ENCODE measurements at regions not wholly inside any gene's neighbourhood (a gene's known extent, or its start where the extent isn't known, plus 50 kb on each side); places are given as distances from the start of the nearest gene placed in this dataset.

DNA sequence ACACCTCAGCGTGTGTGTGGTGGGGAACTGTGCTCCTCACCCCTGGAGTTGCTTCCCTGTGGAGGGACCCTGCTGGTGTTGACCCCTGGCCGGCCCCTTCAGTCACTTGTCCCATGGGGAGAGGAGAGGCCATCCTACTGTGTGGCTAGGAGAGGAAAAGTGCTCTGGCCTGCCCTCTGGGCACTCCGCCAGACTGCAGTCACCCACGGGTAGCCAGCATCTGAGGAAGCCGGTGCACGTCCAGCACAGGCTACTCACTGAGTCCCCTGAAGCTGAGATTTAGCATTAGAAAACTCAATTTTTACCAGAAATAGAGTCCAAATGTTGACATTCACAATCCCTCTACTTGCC, 211.5 kb upstream of the RAB6C start:
- no peak for DNase-seq

DNA sequence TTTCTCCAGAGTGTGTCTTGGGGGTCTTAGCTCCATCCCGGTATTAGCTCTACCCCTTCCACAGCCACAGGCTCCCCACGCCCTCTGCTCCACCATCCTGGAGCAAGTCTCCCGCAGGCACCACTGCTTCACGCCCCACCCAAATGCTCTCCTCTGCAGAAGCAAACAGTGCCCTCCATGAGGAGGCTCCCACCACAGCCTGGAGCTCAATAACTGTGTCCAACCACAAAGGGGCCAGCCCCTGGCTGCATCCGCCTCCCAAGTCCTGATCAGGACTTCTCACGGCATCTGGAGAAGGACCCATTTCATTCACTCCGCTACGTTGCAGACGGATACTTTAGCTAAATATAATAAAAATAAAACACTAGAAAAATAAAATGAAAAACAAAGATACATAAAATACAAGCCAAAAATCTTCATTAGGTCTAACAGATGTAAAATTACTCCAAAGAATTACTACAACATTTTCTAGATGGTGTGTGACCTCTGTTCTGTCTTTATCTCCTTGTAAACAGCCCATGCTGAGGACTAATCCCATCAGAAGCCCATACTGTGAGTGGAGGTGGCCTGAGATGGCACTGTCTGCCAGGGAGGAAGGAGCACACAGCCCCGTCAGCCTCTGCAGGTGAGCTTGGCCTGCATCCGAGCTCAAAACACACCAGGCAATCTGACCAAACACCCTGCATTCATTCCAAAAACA, 210.8 kb upstream of the RAB6C start:
- no peak for DNase-seq

DNA sequence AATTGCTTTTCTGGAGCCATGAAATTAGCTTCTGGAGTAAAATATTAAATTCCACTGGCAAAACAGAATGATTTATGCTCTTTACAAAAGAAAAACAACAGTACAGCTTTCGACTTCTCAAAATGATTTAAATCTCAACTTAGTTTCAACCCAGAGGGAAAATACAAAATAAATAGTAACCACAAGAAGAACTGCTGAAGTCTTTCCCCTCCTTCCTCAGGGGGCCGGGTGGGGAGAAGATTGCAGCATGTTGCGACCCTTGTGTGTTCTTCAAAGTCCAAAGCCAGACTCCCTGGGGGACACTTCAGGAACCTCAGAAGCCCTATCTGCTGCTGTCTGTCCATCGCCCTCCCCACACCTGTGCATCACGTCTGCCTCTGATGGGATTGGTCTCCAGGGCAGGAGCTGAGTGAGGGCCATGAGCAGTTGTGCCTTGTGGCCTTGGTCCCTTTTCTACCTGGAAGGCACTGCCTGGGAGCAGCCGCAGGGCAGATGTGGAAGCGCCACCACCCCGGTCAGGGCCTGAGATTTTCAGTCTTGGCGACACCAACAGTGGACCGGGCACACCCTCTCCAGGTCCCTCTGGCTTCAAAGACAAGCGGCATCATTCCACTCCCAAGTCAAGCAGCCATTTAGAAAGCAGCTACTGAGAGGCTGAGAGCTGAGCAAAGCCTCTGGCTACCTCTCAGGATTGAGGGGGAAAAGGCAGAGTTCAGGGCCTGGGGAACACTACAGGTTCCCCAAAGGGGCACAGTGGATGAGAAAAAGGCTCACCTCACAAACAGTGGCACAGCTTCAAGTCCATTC, 210.1 kb upstream of the RAB6C start:
- DNase-seq, result no peak

DNA sequence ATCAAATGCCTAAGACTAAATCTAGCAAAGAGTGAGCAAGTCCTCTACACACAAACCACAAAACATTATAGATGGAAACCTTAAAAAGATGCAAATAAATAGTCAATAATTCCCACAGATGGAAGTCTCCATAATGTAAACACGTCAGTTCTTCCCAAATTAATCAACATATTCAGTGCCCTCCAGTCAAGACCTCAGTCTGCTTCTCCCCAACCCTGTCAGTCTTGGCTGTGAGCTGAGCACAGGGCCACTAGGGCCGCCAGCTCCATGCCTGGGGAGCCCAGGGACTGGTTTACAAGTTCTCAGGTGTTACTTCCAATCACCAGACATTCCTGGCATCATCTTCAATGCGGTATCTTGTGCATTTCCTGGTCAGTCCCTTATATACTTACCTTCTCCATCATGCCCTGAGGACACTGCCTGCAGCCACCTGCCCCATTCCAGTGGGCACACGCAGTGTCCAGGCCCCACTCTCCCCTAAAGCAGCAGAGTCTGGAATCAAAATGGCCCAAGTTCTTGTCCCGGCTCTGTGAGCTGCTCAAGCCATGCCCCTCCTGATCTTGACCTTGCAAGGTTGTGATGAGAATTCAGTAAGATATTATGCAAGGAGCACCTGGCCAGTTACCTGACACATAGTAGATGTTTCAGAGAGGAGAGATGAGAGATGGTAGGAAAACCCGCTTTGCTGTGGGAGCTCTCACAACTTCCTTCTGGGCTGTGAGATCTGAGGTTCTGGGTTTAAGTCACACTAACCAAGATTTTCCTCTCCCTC, 207.9 kb upstream of the RAB6C start:
- DNase-seq, result no peak

DNA sequence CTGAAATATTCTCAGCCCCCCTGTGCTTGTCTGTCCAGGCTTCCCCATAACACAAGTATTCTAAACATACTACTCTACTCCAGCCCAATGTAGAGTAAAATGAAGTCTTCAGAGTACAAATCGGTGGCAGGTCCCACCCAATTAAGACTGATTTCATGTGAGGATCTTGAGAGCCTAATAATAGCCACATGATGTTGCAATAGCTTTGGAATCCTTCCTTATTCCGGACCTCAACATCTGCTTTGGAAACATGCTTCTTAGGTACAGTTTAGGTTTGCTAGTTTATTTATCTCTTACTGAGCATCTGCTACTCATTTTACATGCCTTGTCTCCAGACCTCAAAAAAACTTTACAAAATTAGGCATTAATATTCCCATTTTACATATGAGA, 207.3 kb upstream of the RAB6C start:
- no peak for DNase-seq

DNA sequence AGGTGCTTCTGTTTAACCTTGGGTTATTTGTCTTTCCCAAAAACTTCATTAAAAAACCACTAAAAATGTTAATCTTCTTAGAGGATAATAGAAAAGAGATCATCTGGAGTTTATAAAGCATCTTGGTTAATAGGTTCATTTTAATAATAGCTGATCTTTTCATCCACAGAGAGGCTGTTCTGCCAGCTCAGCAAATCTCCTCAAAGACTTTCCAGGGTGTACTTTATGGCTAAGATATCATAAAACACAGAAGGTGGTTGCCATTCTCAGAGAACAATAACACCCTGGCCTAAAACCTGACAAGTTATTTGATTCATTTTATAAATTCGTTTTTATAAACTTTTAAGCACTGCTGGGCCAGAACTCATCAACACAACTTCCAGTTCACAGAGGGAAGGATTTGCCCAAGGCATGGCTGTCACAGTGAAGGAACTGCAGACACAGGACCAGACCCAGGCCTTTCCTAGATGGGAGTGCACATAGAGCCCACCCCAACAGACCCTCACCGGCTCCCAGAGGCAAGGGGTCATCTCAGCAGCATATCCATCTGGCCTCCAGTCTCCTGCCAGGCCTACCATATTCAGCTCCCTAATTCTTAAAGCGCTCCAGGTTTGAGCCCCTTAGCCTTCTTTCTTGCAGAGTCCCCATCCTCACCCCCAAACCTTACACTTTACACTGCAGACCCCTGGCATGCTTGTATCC, 203.4 kb upstream of the RAB6C start:
- DNase-seq, result no peak

DNA sequence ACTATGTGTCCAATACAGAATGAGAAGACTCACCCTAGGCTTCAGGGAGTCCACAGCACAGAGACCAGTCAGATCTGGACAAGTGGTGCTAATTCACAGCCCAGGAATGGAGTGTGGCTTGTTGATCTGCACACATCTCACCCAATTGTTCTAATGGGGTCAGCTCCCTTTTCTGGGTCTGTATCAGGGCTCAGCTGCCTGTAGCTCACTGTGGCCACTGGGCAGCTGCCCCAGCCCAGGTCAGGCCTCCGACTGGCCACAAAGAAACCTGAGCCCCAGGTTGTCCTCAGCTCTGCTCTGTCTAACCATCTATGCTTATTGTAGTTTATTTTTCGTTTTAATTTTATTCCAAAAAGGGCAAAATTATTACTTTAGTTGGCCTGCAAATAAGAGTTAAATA, 202.3 kb upstream of the RAB6C start:
- DNase-seq, result no peak

DNA sequence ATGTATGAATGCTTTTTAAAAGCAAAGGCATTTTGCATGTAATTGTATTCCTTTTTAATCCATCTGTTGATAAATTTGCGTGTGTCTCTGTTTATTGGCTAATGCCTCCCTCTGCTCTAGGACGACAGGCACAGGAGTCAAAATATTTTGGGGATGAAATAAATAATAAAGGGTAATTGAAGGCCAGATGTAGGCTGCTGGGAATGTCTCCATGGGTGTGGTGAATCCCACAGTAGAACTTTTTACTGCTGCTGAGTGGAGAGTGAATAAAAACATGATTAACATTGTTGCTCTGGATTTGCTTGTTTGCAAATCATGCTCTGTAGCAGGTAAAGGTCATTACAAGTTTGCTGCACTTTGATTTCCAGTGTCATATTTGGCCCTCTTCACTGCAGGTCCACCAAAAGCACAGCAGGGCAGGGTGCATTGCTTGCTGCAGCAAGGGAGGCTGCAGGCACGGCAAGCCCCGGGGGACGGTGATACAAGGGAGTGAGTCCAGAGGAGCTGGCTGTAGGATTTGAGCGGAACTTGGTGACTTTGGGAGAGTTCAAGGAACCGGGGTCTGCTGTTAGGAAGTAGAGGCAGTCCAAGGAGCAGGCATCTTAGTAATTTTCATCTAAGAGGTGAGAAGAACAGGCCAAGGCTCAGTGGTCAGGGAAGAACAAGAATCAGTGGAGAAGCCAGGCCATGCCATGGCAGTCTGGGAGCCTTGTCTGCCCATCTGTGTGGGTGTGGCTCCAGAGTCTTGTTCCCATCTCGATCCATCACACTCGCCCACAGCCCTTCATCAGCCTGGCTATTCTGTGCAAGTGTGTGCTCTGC, 201.5 kb upstream of the RAB6C start:
- DNase-seq, result no peak

DNA sequence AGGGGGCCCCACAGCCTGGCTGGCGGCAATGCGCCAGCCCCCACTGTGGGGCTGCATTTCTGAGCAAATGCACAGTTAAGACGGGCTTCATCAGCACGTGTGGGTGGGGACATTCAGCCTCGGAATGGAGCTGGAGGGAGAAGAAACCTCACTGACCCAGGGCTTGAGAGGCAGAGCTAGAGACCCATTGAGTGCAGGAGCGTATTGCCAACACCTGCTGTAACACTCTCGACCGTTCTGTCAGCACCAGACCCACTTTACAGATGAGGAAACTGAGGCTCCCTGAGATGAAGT, 200.9 kb upstream of the RAB6C start:
- no peak for DNase-seq

DNA sequence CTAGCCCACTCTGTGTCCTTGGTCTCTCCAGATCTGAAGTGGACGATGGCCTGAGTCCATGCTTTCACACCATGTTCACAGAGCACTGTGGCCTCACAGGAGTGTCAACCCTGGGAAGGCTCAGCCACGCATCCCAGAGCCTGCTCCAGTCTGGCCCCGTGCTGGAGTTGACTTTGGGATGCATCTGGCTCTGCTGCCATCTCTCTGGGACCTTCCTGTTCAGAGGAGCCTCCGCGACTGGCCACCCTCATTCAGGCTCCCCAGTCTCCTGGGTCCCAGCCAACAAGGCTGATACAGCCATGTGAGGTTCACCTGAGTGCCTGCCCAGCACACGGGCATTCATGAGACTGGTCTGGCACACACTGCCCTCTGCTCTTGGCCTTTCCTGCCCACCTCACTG, 199.7 kb upstream of the RAB6C start:
- no peak for DNase-seq

DNA sequence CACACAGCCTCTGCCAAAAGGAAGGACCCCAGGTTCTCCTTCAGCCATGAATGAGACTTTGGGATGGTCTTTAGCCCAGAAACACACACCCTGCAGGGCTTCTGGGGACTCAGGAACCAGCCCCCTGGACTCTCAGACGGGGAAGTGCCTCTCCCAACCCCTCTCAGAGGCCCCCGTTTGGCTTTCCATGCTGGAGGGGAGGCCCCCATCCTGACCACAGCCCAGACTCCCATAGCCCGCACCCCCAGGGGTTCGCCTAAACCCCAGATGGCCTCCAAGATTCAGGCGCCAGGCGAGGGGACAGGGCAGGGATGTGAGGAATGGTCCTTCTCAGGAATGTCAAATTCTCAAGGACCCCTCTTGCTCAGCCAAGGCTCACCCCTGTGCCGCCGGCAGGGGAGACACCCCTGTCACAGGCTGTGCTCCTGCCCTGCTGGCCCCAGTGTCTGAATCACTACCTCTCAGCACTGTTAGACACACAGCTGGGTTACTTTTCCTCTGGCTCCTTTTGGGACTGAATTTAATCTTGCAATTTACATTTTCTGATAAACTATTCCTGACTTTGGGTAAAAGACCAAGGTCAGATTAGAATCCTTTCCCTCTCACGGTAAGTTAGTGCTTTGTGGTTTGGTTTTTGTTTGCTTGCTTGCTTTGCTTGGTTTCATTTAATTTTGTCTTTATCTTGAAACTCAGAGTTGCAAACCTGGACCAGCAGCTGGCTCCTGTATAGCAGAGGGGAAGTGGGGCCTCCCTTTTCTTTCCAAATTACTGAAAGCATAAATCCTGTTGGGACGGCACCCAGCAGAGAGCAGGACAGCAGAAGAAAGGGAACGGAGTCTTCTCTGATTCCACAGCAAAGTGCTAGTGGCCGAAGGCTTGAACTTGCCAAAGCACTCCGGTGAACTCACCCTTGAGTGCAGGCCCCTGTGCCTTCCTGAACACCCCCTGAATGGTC, 198.9 kb upstream of the RAB6C start:
- DNase-seq, result no peak

DNA sequence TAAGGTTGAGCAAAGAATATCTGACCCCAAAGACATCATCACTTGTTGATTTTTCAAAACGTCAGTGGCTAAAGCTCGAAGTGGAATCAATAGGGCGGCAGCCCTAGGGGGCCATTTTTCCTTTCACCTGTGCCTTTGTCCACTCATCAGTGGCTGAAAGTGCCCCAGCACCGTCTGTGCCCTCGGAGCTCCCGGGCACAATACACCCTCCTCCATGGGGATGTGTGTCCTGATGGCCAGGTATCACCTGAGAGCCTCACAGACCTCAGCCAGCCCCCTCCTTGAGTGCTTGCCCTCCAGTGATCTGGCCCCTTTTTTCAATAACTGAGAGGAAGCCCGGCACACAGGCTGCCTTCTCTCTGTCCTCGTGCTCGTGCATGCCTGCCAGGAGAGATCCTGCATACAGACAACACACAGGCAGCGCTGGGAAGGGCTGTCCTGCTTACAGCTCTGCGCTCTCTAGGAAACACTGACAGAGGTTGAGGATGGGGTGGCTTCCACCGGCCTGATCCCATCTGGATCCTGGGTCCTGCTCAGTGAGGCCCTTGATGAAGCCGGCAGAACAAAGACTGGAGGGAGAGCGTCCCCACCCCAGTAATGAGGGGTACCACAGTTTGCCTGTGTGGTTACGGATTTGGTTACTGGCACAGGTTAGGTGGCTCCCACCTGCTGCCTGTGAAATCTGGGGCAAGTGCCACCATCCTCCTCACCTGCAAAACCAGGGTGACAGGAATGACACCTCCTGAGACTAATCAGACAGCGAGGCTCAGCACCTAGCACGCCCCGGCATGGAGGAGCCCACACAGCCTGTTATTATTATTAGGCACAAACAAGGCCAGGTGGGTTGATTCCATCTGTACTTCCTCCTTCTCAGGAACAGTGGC, 197.5 kb upstream of the RAB6C start:
- DNase-seq, result no peak

DNA sequence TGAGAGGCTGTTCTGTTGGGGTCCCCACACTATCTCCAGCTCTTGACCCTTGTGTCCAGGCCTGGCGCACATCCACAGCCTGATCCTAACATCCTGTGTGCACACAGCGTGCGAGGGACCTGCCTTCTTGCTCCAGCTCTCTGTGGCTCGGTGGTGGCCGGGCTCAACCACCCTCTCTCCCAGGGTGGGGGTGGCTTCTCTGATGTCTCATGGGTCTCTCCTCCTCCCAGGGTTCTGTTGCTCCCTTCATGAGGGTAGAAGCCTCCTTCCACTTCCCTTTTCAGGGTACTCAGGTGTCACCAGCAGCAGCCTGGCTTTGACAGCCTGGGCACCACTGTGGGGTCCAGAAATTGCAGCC, 196.9 kb upstream of the RAB6C start:
- no peak for DNase-seq

DNA sequence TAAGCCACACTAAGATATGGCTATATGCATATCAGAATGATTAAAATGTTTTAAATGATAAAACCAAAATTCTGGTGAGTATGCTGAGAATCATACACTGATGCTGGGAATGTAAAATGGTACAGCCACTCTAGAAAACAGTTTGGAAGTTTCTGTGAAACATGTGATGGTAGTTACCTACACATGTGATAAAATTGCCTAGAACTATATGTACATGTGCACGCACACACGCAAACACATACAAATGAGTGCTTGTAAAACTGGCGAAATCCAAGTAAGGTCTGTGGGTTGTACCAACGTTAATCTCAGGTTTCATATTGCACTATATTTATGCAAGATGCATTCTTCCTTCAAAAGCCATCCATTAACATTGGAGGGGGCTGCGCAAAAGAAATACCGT, 195.0 kb upstream of the RAB6C start:
- no peak for DNase-seq

DNA sequence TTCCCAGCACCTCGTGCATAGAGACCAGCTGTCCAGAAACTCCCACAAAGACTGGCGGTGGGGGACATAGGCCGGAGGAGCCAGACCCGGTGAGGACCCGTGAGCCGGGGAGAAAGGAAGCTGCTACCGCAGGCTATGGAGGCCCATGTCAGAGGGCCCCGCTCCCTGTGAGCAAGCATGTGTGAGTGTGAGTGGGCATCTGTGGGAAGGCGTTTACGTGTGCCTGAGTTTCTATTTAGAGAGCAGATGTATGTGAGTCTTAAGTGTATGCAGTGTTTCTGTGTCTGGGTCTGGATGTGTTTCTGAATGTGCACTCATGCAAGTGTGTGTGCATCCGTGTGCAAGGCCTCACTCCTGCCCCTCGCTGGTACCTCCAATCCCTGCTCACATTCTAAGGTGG, 187.8 kb upstream of the RAB6C start:
- DNase-seq, result no peak

DNA sequence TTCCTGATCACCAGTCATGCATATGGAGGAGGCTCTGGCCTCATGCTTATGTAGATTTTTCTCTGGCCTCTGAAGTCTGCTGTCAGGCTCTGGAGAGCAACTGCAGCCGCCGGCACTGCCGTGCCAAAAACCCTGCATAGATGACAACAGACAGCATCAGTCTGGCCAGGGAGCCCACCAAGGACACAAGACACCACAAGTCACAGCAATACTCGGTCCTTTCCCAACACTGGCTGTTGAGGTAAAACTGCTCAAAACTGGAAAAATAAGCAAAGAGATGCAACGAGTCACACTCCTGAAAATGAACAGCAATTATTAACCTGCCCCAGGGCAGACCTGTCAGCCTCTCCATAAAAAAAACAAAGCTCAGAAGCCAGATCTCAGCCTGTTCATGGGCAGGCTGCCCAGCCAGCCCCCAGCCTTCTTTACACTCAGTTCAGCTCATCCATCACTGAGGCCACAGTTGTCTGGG, 186.0 kb upstream of the RAB6C start:
- no peak for DNase-seq

DNA sequence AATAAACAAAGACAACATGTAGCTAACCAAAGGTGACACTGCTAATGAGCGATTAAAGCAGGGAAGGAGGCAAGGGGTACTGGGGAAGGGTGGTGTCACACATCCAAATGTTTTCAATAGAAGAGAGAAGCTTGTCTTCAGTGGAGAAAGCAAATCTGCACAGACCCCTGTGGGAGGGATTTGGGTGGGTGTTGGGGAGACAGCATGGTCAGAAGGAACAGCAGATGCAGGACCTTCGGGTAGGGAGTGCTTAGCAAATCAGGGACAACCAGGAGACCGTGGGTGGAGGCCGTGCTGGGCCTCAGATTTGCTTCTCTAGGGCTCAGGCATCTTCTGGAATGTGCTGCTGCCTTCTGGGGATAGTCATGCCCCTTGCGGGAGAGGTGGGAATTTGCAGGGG, 185.3 kb upstream of the RAB6C start:
- DNase-seq, result no peak

DNA sequence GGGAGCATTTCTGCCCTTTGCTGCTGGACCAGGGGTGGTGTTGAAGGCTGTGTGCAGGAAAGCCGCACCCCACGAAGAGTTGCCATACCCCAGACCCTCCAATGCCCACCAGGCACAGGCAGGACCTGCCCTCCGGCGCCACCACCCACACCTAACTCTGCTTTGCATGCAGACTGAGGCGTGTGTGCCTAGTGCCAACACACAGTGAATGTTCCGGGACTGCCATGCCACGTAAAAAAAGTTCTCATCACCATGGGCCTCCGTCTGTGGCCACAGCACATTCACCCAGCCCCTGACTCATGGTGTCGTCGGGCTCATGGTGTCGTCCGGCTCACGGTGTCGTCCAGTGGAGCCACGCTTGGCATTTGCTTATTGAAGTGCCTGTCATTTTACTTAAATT, 184.9 kb upstream of the RAB6C start:
- no peak for DNase-seq

DNA sequence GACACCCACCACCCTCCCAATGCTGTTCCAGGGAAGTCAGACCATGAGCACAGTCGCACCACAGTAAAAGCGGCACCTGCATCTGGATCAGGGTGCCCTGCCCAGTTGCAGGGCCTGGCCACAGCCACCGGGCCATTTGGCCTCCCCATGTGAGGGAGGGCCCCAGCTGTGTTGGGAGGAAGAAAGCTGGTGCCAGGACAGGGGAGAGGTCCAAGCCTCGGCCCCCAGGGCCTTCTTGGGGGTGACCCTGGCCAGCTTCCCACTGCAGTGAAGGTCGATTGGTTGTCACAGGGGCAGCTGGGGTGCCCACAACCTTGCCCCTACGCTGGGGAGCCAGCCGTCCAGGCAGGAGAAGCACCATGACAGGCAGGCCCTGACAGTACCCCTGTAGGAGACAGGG, 183.2 kb upstream of the RAB6C start:
- DNase-seq, result no peak

DNA sequence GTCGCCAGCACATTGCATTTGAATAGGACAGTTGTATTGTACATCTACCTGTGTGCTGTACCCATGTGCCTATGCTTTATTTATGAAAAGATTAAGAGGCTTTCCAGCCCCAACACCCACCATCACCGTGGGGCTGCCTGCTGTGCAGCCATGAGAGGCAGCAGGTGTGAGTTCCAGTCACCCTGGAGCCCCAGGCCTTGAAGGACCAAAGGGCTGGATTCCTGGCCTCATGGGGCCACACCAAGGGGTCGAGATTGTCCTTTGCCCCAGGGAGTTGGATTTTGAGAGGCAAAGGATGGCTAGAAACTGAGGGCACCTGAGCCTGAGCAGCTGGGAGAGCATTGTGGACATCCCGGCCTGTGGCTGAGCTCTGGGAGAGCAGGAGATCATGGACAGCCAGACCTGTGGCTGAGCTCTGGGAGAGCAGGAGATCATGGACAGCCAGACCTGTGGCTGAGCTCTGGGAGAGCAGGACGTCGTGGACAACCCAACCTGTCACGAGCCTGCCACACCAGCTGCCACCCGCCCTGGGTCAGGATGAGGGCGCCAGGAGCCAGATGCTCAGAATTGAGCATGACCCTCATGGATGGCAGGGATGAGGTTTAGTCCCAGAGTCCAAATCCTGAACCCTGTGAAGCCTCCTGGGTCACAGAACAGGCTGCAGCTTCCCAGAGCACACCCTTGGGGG, 182.5 kb upstream of the RAB6C start:
- DNase-seq, result no peak
